CD4-positive, alpha-beta T cell treated with Interleukin-15 for 1 hour (primary cell): ENCODE measurements at regions not wholly inside any gene's neighbourhood (a gene's known extent, or its start where the extent isn't known, plus 50 kb on each side); places are given as distances from the start of the nearest gene placed in this dataset.

Experiments used
- DNase-seq: peaks from one replicate; pipeline ENCODE4 v3.0.0-alpha.2; 2020

- DNase-seq = no peak
Measured at GRCh38 chr10:118838364-118838763, 83.6 kb upstream of the CACUL1 start.

DNA sequence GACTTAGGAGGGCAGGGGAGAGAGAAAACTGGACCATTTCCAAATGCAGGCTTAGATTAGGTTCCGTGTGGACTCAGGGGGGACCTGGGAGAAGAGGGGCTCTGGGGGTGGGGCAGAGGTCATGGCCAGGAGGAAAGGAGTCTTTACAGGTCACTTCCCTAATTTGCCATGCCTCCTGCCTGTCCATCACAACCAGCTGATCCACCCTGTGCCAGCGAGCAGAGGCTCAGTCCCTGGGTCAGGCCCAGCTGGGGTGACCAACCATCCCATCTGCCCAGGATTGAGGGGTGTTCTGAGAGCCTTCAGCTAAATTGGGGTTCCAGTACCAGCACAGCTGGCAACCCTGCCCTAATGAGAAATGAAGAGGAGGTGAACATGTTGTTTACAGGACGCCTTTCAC lies 84.6 kb upstream of the CACUL1 start:
- DNase-seq = no peak

DNA sequence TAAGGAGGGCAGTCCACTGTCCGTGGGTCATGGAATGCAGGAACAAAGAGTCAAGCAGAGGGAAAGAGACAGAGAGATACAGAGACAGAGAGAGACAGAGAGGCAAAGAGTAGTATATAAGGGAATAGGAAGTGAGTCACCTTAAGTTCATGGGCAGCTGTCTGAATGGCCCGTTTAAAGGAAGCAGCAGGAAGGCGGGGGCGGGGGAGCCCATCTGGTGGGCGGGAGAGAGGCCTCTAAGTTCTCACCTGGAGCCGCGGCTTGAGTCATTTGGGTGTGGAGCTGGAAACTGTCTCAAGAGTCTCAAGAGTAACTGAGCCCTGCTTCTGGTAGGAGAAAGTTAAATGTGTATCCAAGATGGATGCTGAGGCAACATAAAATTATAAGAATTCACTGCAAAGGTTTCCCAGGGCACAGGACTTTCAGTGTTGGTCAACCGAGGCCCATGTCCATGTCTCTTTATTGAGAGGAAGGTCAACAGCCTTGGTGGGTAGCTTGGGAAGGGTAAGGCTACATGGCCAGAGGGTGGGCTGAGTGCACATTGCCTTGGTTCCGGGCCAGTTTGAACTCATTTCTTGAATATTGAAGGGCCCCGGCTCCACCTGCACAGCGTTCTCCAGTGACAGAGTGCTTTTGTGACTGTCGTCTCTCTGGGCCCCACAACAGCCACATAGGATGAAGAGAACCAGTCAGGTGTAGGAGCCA lies 85.5 kb upstream of the CACUL1 start:
- DNase-seq = no peak

GRCh38 chr10:118840776-118841468 lies 86.2 kb upstream of the CACUL1 start:
- DNase-seq = no peak

DNA sequence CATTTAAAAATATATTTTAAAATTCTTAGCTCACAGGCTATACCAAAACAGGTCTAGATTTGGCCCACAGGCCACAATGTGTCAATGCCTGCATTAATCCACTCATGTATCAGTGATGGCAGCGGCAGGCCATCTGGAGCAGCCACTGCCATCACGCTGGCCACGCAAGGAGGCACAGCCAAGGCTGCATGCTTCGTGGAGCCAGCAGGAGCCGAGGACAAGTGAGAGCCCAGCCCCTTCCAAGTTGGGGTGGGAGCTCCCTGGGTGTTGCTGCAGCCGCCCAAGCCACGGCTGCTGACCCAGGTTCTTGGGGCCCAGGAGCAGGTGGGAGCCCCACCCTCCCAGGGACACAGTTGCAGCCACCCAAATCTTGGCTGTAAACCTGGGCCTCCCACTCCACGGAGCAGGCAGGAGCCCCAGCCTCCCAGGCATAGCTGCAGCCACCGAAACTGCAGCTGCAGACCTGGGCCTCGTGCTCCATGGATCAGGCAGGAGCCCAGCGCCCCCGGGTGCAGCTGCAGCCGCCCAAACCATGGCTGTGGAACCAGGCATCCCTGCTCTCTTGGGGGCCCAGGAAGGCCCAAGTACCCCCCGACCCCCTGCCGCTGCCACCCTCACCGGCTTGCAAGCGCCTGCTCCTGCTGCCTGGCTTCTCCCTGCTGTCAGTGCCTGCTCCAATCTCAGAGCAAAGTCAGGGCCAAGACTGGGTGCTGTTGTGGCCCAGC lies 87.3 kb upstream of the CACUL1 start:
- no peak for DNase-seq

DNA sequence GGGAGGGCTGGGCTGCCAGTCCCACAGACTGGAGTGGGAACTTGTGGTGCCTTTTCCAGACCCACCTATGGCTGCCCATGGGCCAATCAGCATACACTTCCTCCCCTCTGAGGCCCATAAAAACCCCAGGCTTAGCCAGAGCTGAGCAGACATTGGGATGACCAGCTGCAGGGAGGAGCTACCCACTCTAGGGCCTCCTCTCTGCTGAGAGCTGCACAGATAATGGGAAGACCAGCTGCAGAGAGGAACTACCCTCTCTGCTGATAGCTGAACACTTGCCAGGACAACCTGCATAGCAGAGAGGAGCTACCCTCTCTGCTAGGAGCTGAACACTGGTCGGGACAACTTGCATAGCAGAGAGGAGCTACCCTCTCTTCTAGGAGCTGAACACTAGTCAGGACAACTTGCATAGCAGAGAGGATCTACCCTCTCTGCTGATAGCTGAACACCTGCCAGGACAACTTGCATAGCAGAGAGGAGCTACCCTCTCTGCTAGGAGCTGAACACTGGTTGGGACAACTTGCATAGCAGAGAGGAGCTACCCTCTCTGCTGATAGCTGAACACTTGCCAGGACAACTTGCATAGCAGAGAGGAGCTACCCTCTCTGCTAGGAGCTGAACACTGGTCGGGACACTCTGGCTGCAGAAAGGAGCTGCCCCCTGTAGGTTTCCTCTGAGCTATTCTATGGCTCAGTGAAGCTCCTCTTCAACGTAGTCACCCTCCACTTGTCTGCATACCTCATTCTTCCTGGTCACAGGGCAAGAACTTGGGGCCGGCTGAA lies 88.3 kb upstream of the CACUL1 start:
- DNase-seq = no peak

GRCh38 chr10:118843647-118844265 lies 89.0 kb upstream of the CACUL1 start:
- DNase-seq = no peak

DNA sequence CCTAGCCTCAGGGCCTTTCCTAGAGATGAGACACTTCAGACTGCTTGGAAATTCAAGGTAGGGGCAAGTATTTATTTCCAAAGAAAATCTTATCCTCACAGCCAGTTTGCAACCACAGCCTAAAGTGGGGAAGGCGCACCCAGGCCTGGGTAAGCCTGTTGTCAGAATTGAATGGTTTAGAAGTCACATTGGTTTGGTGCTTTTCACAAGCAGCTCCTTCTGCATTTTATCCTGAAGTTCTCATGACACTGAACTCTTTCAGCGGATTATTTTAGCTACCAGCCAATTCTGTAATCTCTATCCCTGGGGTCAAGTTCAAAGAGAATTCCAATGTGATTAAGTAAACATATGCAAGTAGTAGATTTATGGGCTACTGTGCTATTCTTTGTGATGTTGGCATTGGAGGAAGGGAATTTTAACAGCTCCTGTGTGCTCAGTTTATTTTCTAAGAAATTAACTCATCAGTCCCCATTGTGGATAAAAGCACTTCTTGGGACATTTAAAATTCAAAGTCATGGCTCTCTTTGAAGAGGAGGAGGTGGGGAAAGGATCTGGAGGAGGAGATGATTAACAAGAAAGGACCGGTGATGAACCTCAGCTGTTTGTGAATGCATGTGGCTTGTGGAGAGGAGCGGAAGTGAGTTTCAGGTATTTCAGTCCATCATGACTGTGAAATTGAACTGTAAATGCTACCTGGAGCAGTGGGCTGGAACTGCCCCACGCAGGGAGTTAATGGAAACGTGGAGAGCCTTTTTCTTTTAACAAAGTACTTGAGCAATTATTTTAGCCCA lies 90.2 kb upstream of the CACUL1 start:
- DNase-seq = no peak

- no peak for DNase-seq
Measured at GRCh38 chr10:118845776-118846175, 91.0 kb upstream of the CACUL1 start.

DNA sequence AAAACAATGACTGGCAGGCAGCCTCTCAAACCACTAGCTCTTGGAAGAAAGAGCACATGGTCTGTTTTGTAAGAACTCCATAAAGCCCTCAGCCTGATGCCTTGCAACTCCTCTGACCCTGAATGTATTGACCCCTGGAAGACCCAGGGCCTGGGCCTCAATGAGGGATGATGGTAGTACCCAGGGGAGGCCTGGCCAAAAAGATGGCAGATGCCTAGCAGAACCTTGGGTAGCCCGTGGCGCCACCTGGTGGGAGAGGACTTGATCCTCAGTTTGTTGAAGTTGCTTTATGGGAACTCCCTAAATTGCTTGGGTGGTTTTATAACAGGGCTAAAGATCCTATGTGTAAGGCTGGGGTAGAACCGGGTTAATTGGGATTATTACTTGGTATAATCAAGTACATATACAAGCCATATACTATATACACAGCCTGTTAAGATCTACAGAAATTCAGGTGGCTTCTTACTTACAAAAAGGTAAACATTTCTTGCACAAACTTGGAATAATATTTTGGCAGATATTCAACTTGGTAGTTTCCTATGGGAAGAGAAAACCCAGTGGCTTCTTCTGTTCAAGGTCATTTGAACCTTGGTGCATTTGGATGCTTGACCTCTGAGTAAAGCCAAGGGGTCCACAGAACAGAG lies 95.8 kb upstream of the CACUL1 start:
- peak; percentile 40 for DNase-seq

GRCh38 chr10:118851062-118852035 lies 96.6 kb upstream of the CACUL1 start:
- DNase-seq = no peak

GRCh38 chr10:118853916-118854315 lies 99.1 kb upstream of the CACUL1 start:
- no peak for DNase-seq

GRCh38 chr10:118856106-118856505 lies 101.3 kb upstream of the CACUL1 start:
- DNase-seq = no peak

GRCh38 chr10:118865998-118866693 lies 111.4 kb upstream of the CACUL1 start:
- DNase-seq = no peak

- DNase-seq = no peak
Measured at GRCh38 chr10:118867768-118868167, 113.0 kb upstream of the CACUL1 start.

DNA sequence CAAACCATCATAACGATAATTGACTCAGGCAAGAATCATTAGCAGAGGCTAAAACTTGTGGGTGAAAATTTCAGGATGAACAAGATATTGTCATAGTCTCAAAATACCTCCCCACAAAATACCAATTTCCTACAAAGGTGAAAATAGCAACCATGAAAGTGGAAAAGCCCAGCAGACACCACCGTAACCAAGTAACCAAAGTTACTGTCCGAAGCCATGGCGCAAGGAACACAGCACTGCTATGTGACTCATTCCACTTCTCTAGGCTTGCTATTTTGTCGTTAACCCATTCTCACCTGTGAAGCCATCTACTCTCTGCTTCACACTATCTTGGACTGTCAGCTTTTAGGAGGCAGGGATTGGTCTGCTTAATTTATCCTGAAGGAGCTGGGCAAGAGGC lies 113.8 kb upstream of the CACUL1 start:
- no peak for DNase-seq

DNA sequence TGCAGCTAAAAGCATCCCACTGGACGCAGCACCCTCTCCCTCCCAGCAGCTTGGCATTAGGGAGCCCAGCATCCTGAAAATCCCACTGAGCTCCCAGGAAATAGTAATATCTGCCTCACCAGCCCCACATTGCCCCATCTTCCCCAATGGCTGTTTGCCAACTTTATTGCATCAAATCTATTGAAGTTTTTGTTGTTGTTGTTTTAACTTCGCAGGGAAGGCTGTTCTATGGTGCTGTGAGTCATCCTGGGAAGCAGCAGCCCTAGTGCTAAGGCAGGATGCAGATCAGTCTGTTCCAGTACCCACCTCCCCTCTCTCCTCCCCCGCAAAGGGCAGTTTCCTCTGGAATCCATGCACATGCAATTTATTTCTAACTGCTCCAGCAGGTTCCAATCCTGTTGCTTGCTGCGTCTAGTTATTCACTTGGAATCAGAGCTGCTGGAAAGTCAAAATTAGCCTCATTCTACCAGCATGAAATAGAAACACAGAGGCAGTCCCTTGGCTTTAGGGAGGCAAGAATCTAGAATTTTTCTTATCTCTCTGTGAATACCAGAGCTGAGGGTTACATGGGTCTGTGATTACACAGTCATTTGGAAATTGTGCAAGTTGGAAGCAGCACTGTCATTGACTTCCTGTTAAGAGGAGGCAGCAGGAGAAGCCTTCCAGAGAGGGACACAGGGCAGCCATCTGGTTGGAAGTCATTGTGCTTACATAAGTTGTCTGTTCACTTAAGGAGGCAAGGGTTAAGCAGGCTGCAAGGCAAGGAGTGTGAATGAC lies 115.9 kb upstream of the CACUL1 start:
- no peak for DNase-seq

- no peak for DNase-seq
Measured at GRCh38 chr10:118871244-118871865, 116.6 kb upstream of the CACUL1 start.
